Femur (tissue), 1 donor: ENCODE measurements at regions not wholly inside any gene's neighbourhood (a gene's known extent, or its start where the extent isn't known, plus 50 kb on each side); places are given as distances from the start of the nearest gene placed in this dataset.

Experiments
- DNase-seq: peaks from one replicate; pipeline ENCODE4 v3.0.0-alpha.2; 2017

DNA sequence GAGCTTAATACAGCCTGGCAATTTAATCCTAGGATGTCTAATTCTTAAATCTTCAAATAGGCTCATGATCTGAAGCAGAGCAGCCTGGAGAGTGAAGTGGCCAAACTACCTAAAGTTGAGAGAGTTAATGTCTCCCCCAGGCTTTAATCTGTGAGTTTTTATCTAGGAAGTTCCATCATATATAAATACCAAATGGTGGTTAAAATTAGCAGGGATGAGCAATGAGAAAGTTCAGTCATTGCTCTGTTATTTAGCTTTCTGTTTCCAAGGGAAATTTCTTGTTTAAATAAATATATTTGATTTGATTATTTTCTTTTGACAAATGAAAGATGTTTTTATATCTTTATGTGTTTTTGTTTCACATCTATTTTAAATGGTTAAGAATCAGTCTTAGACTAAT is 274.4 kb upstream of the UMPS start:
- no peak for DNase-seq

DNA sequence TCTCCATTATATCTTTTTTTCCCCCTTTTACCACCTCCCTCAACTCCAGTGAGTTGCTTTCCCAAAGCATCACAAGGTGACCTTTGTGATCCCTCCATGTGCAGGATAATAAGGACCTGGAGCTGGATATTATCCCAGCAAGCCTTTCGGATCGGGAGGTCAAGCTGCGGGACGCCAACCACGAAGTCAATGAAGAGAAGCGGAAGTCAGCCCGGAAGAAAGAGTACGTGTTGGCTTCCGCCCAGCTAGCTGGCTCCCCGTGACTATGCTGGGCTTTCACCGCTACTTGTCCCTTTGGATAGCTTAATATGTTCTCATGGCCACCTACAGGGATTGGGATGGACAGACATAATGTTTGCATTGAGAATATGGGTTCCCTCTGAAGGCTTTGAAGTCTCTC is 273.7 kb upstream of the UMPS start:
- no peak for DNase-seq

GRCh38 chr3:124459678-124460077 is 270.6 kb upstream of the UMPS start:
- no peak for DNase-seq

DNA sequence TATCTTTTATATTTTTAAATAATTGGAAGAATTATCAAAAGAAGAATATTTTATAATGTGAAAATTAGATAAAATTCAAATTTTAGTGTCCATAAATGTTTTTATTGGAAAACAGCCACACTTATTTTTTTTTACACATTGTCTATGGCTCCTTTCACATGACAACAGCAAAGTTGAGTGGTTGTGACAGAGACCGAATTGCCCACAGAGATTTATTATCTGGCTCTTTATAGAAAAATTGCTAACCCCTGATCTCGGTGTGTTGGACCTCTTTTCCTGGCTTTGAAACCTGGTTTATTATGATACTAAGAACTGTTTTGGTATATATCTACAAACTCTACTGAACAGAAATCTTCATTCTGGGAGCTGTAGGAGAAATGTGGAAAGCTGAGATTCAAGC is 269.1 kb upstream of the UMPS start:
- DNase-seq: no peak

DNA sequence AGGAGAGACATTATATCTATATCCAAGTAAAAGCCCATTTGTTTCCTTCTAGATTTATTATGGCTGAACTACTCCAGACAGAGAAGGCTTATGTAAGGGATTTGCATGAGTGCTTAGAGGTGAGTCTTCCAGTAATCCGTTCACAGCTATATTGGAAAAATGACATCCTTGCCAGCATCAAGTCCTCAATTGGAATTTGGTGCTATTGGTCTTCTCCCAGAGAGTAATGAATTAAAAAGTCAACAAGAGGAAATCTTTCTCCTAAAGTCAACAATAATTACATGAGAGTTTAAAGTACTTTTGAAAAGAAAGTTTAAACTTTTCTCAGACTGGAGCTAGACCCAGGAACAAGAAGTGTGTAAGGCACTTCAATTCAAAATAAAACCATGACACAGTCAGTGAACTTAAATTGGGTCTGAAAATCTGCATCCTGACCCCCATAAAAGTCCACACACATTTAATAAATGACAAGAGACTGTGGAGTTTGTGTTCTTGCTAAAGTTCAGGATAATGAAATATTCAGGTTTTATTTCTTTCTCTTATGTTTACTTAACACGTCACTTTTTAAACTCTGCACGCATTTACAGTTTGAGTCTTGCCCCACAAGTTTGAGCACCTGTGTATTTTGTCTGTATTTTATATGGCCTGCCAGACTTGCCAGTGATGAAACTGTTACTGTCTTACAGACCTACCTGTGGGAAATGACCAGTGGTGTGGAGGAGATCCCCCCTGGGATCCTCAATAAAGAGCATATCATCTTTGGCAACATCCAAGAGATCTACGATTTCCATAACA is 268.2 kb upstream of the UMPS start:
- DNase-seq: no peak

- no peak for DNase-seq
Measured at GRCh38 chr3:124463234-124463633, 267.0 kb upstream of the UMPS start.

GRCh38 chr3:124467980-124468902 is 262.0 kb upstream of the UMPS start:
- DNase-seq: peak; percentile 56

GRCh38 chr3:124469555-124469954 is 260.7 kb upstream of the UMPS start:
- DNase-seq: no peak

- DNase-seq: no peak
Measured at GRCh38 chr3:124478830-124479229, 251.4 kb upstream of the UMPS start.

GRCh38 chr3:124483915-124484470 is 246.3 kb upstream of the UMPS start:
- no peak for DNase-seq

GRCh38 chr3:124486324-124486723 is 243.9 kb upstream of the UMPS start:
- DNase-seq: no peak

- no peak for DNase-seq
Measured at GRCh38 chr3:124489506-124489905, 240.7 kb upstream of the UMPS start.

DNA sequence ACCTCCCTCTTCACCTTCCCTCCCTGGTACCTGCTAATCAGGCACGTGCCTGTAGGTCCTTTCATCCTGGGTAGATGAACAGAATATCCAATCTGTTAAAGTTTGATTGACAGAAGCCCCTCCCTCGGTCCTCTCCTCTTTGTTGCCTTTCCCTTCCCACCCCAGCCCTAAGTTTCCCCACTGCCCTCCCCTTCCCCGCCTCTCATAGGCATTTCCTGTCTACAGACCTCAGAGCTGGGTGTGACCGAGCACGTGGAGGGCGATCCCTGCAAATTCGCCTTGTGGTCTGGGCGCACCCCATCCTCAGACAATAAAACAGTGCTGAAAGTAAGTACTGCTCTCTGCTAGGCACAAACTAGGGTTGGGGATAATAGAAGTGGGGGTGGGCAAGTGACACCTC is 239.2 kb upstream of the UMPS start:
- DNase-seq: no peak

DNA sequence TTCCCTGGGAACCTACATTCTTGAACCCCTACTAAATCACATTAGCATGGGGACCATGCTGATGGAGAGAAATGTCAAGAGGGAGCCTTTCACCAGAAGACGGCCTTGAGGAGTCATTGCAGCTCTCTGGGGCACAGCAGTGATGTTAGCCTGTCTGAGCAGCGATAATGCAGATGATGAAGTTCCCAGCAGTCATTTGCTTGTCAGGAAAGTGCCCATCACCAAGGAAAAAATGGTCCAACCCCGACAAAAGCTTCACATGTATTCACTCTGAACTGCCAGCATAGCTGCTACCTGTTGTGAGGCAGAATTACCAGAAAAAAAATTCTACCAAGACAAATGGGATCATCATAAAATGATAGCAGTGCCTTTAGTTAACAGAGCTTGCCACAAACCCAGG is 238.4 kb upstream of the UMPS start:
- DNase-seq: no peak

GRCh38 chr3:124492824-124493223 is 237.4 kb upstream of the UMPS start:
- no peak for DNase-seq

- peak; percentile 25 for DNase-seq
Measured at GRCh38 chr3:124496061-124496460, 234.2 kb upstream of the UMPS start.

- no peak for DNase-seq
Measured at GRCh38 chr3:124497487-124497886, 232.8 kb upstream of the UMPS start.

GRCh38 chr3:124498891-124499290 is 231.4 kb upstream of the UMPS start:
- DNase-seq: no peak

DNA sequence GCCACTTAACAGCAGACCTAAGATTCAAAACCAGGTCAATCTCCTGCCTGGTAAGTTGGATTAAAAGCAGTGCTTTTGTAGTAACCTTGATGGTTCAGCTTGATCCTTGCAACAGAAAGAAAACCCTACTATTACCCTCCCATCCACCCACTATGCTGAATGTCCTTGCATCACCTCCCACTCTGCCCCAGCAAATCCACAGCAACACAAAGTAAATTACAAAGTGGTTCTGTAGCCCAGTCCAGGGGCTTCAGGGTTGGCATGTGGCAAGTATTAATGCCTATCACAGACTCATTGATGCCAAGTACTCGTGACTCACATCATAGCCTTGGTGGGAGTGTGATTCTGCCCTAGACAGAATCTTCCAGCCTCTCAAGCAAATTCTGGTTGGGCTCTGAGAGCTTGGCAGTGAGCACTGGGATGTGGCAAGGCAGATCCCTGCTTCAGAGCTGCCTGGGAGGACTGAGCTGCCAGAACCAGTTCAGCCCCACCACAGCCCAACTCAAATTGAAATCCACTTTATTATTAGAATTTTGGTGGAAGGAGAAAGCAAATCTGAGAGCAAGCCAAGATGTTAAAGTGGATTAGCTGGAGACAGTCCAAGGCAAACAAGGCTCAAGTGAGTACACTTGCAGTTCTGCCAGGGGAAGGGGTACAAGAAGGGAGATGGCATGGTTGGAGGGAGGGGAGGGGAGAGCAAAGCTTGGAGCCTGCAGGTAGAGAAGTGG is 225.8 kb upstream of the UMPS start:
- DNase-seq: peak; percentile 67

GRCh38 chr3:124509884-124510283 is 220.4 kb upstream of the UMPS start:
- DNase-seq: no peak

DNA sequence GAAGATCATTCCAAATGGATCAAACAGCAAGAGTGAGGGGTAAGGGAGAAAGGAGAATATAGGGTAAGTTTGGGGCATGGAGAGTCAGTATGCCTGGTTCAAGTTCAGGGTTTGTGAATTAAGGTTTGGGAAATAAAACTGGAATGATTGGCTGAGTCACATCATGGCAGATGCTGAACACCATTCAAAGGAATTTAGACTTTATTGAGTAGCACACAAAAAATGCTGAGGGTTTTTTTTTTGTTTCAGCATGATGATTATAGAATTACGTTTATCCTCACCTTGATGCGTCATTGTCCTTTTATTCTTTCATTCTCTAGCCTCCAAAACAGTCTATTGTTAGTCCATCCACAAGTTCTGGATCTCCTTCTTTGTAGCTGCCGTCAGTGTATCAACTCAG is 220.0 kb upstream of the UMPS start:
- DNase-seq: no peak

GRCh38 chr3:124512881-124513609 is 217.2 kb upstream of the UMPS start:
- no peak for DNase-seq
